ENCODE measurements at regions not wholly inside any gene's neighbourhood (a gene's known extent, or its start where the extent isn't known, plus 50 kb on each side); places are given as distances from the start of the nearest gene placed in this dataset.
A peak's percentile ranks its signal among the peaks of the same experiment; 100 is the strongest.
"Not testable (repeated sequence)": the region's sequence is repeated elsewhere in the genome, so short reads cannot be mapped to it uniquely, and the experiment has no call there.

- no peaks in the 10 kb centered on the region for H3K9me3 ChIP-seq (ENCODE audit: control insufficient read depth in 4 of 4, low read length in 3 of 4)
- no peak overlapping the region for H3K9ac ChIP-seq (ENCODE audit: low read depth in 1 of 2, low read length in 2 of 2)
- no peak overlapping the region for H3K4me3 ChIP-seq (ENCODE audit: low read depth in 1 of 3, low read length in 3 of 3)
- WGBS = 43% methylated on average over 1 of the region's 1 CpG
- no peak overlapping the region for H3K27ac ChIP-seq (ENCODE audit: low read depth in 1 of 2, low read length in 2 of 2)
- TF ChIP-seq RAD21 (IDR thresholded peaks at IDR 0.05) (peak; percentile 85 to 90), NR2F2 (IDR thresholded peaks at IDR 0.05) (no peak), JUND (IDR thresholded peaks at IDR 0.05) (no peak), CTCF (IDR thresholded peaks at IDR 0.05; ENCODE audit: low read depth, low read length, missing input control) (peak; percentile 93), MAX (IDR thresholded peaks at IDR 0.05) (no peak), GABPA (IDR thresholded peaks at IDR 0.05 in 1 of 2, conservative IDR thresholded peaks at IDR 0.05 in 1 of 2) (no peak)
- no peaks in the 10 kb centered on the region for H3K36me3 ChIP-seq (ENCODE audit: control insufficient read depth in 4 of 4, insufficient read depth in 3 of 4, low read depth in 1 of 4, low read length in 3 of 4)
- no peaks in the 10 kb centered on the region for H3K27me3 ChIP-seq (ENCODE audit: control insufficient read depth in 4 of 4, insufficient read depth in 4 of 4, low read length in 3 of 4)
- no peaks in the 10 kb centered on the region for H3K4me1 ChIP-seq (ENCODE audit: control insufficient read depth in 4 of 4, insufficient read depth in 4 of 4, low read length in 3 of 4)
- DNase-seq (ENCODE audit: low spot score) = peak; percentile 43
Observed at GRCh38 chr18:6521803-6522418, 107.2 kb upstream of the L3MBTL4 start.

GRCh38 chr18:6525604-6526003 lies 110.9 kb upstream of the L3MBTL4 start:
- TF ChIP-seq EGR1 (IDR thresholded peaks at IDR 0.05; ENCODE audit: low read depth in 2 of 2) = no peak
- TF ChIP-seq FOXA1 (IDR thresholded peaks at IDR 0.05) = no peak
- TF ChIP-seq FOXA2 (IDR thresholded peaks at IDR 0.05) = no peak
- no peak for TF ChIP-seq YY1 (IDR thresholded peaks at IDR 0.05)
- no peak for TF ChIP-seq HNF4A (conservative IDR thresholded peaks at IDR 0.05)
- TF ChIP-seq RXRA (IDR thresholded peaks at IDR 0.05) = no peak
- no peak for TF ChIP-seq ATF3 (IDR thresholded peaks at IDR 0.05)
- TF ChIP-seq JUND (IDR thresholded peaks at IDR 0.05) = no peak
- no peak for TF ChIP-seq HNF4G (IDR thresholded peaks at IDR 0.05)
- no peak for TF ChIP-seq RAD21 (IDR thresholded peaks at IDR 0.05)
- no peak for TF ChIP-seq TAF1 (conservative IDR thresholded peaks at IDR 0.05)
- WGBS = 62% methylated on average over 2 of the region's 2 CpGs
- no peaks in the 10 kb centered on the region for H3K9me3 ChIP-seq (ENCODE audit: control insufficient read depth in 4 of 4, low read length in 3 of 4)
- H3K4me3 ChIP-seq (ENCODE audit: low read depth in 1 of 3, low read length in 3 of 3) = no peak overlapping the region
- no peak for DNase-seq (ENCODE audit: low spot score)
- H3K27ac ChIP-seq (ENCODE audit: low read depth in 1 of 2, low read length in 2 of 2) = no peak overlapping the region
- H3K36me3 ChIP-seq (ENCODE audit: control insufficient read depth in 4 of 4, insufficient read depth in 3 of 4, low read depth in 1 of 4, low read length in 3 of 4) = no peaks in the 10 kb centered on the region
- H3K9ac ChIP-seq (ENCODE audit: low read depth in 1 of 2, low read length in 2 of 2) = no peak overlapping the region
- peaks cover 0 to 2% (median 0%) of the 10 kb centered on the region in 4 donors for H3K27me3 ChIP-seq (ENCODE audit: control insufficient read depth in 4 of 4, insufficient read depth in 4 of 4, low read length in 3 of 4)
- no peaks in the 10 kb centered on the region for H3K4me1 ChIP-seq (ENCODE audit: control insufficient read depth in 4 of 4, insufficient read depth in 4 of 4, low read length in 3 of 4)

- no peaks in the 10 kb centered on the region for H3K27me3 ChIP-seq (ENCODE audit: control insufficient read depth in 4 of 4, insufficient read depth in 4 of 4, low read length in 3 of 4)
- no peak for TF ChIP-seq FOXA2 (IDR thresholded peaks at IDR 0.05)
- TF ChIP-seq SP1 (IDR thresholded peaks at IDR 0.05) = peak; percentile 18
- no peak overlapping the region for H3K4me3 ChIP-seq (ENCODE audit: low read depth in 1 of 3, low read length in 3 of 3)
- H3K9me3 ChIP-seq (ENCODE audit: control insufficient read depth in 4 of 4, low read length in 3 of 4) = no peaks in the 10 kb centered on the region
- H3K27ac ChIP-seq (ENCODE audit: low read depth in 1 of 2, low read length in 2 of 2) = no peak overlapping the region
- 3% methylated on average over 1 of the region's 1 CpG for WGBS
- H3K4me1 ChIP-seq (ENCODE audit: control insufficient read depth in 4 of 4, insufficient read depth in 4 of 4, low read length in 3 of 4) = peaks cover 0 to 3% (median 0%) of the 10 kb centered on the region in 4 donors
- no peak for DNase-seq (ENCODE audit: low spot score)
- H3K9ac ChIP-seq (ENCODE audit: low read depth in 1 of 2, low read length in 2 of 2) = no peak overlapping the region
- H3K36me3 ChIP-seq (ENCODE audit: control insufficient read depth in 4 of 4, insufficient read depth in 3 of 4, low read depth in 1 of 4, low read length in 3 of 4) = no peaks in the 10 kb centered on the region
Observed at GRCh38 chr18:6537475-6537874, 122.8 kb upstream of the L3MBTL4 start.

GRCh38 chr18:6541131-6541679 lies 126.5 kb upstream of the L3MBTL4 start:
- not testable (repeated sequence) for H3K27me3 ChIP-seq (ENCODE audit: control insufficient read depth in 4 of 4, insufficient read depth in 4 of 4, low read length in 3 of 4); DNase-seq (ENCODE audit: low spot score); H3K4me1 ChIP-seq (ENCODE audit: control insufficient read depth in 4 of 4, insufficient read depth in 4 of 4, low read length in 3 of 4); H3K36me3 ChIP-seq (ENCODE audit: control insufficient read depth in 4 of 4, insufficient read depth in 3 of 4, low read depth in 1 of 4, low read length in 3 of 4); H3K9ac ChIP-seq (ENCODE audit: low read depth in 1 of 2, low read length in 2 of 2); H3K27ac ChIP-seq (ENCODE audit: low read depth in 1 of 2, low read length in 2 of 2); H3K4me3 ChIP-seq (ENCODE audit: low read depth in 1 of 3, low read length in 3 of 3); H3K9me3 ChIP-seq (ENCODE audit: control insufficient read depth in 4 of 4, low read length in 3 of 4)
- 55% methylated on average over 6 of the region's 6 CpGs for WGBS
